ENCODE measurements at regions not wholly inside any gene's neighbourhood (a gene's known extent, or its start where the extent isn't known, plus 50 kb on each side); places are given as distances from the start of the nearest gene placed in this dataset.
A peak's percentile ranks its signal among the peaks of the same experiment; 100 is the strongest.

- TF ChIP-seq PRDM4 (CRISPR knock-in tag; IDR thresholded peaks at IDR 0.05; ENCODE audit: borderline replicate concordance) (no peak), RNF219 (CRISPR knock-in tag; IDR thresholded peaks at IDR 0.05) (no peak)
Measured at GRCh38 chr5:126098330-126099017, 324.7 kb upstream of the GRAMD2B start (continued).

GRCh38 chr5:126099077-126099476, 324.1 kb upstream of the GRAMD2B start:
- H3K27me3 ChIP-seq (ENCODE audit: control insufficient read depth in 1 of 2, insufficient read depth in 2 of 2, low read length in 2 of 2), result no peaks in the 10 kb centered on the region
- no peak overlapping the region for H3K4me3 ChIP-seq (replicated peaks in 1 of 3; ENCODE audit: insufficient read depth in 1 of 3, low read depth in 2 of 3, low read length in 3 of 3)
- H3K4me1 ChIP-seq (ENCODE audit: insufficient read depth, low read length), result no peaks in the 10 kb centered on the region
- no peak for ATAC-seq
- no peaks in the 10 kb centered on the region for H3K79me2 ChIP-seq (ENCODE audit: insufficient read depth, low read length)
- ChIA-PET CTCF (ENCODE audit: low intra/inter-chr PET ratio, low total read pairs) (no interaction called here), POLR2A (no interaction called here)
- no peaks in the 10 kb centered on the region for H3K9me3 ChIP-seq (ENCODE audit: low read length)
- no peak for FAIRE-seq
- intact Hi-C loops (cut with micrococcal nuclease; ENCODE audit: unreplicated experiment), result no loop called here
- no peak for DNase-seq (ENCODE audit: low spot score)
- H4K20me1 ChIP-seq (ENCODE audit: insufficient read depth, low read length), result no peaks in the 10 kb centered on the region
- no peak overlapping the region for H3K9ac ChIP-seq (ENCODE audit: insufficient read depth, low read depth, low read length)
- no peaks in the 10 kb centered on the region for H3K36me3 ChIP-seq (replicated peaks in 1 of 2; ENCODE audit: control insufficient read depth in 1 of 2, insufficient read depth in 2 of 2, low read length in 2 of 2)
- BruUV-seq (replicated peaks), result no TSS peak
- 0% methylated on average over 4 of the region's 4 CpGs for WGBS (ENCODE audit: low lambda C conversion rate)
- no peak overlapping the region for H2AFZ ChIP-seq (ENCODE audit: low read length)
- in situ Hi-C loops (cut with HindIII; ENCODE audit: extremely low pct_ligation_motif_present, low pct_unique_long_range_greater_than_20kb), result no loop called here
- no peak overlapping the region for H3K4me2 ChIP-seq (ENCODE audit: low read depth, low read length)
- TF ChIP-seq ZNF597 (CRISPR knock-in tag; IDR thresholded peaks at IDR 0.05) (no peak), MAFK (conservative IDR thresholded peaks at IDR 0.05 in 1 of 2, IDR thresholded peaks at IDR 0.05 in 1 of 2; ENCODE audit: low read length in 2 of 2) (peak in 1 of 2 experiments; percentile 62; a peak in 2 of 4 replicates), MAFF (IDR thresholded peaks at IDR 0.05; ENCODE audit: low read depth, low read length) (peak; percentile 49; the same call in 1 of the 2 replicates)
- no peak overlapping the region for H3K27ac ChIP-seq (ENCODE audit: extremely low read length, insufficient read depth, low read length)

Measured in HepG2 (cell line).